Endodermal cell (in vitro differentiated cells): ENCODE measurements at regions not wholly inside any gene's neighbourhood (a gene's known extent, or its start where the extent isn't known, plus 50 kb on each side); places are given as distances from the start of the nearest gene placed in this dataset.

Experiments used
- DNase-seq: peaks from one replicate; pipeline ENCODE4 v3.0.0-alpha.2; 2017
- H3K27ac ChIP-seq: 2 replicates; pipeline ENCODE4 v1.5.1; 2013; ENCODE audit warnings: mild to moderate bottlenecking, low read depth, low read length, moderate library complexity
- H3K27me3 ChIP-seq: 2 replicates; pipeline ENCODE4 v1.6.1; 2013; ENCODE audit warnings: mild to moderate bottlenecking, low read length, moderate library complexity; ENCODE audit not compliant: insufficient read depth, control insufficient read depth, poor library complexity, severe bottlenecking
- H3K36me3 ChIP-seq: 2 replicates; pipeline ENCODE4 v1.7.0; 2013; ENCODE audit warnings: mild to moderate bottlenecking, low read length, moderate library complexity; ENCODE audit not compliant: control insufficient read depth, insufficient read depth
- H3K4me1 ChIP-seq: one replicate; pipeline ENCODE4 v1.7.0; 2013; ENCODE audit warnings: low read length; ENCODE audit not compliant: control insufficient read depth, insufficient read depth
- H3K4me3 ChIP-seq: 2 replicates; pipeline ENCODE4 v1.5.1; 2013; ENCODE audit warnings: mild to moderate bottlenecking, low read length, moderate library complexity
- H3K9ac ChIP-seq: 2 replicates; pipeline ENCODE4 v1.6.1; 2013; ENCODE audit warnings: mild to moderate bottlenecking, low read length, moderate library complexity; ENCODE audit not compliant: poor library complexity, severe bottlenecking; ENCODE audit errors: extremely low read depth
- H3K9me3 ChIP-seq: 2 replicates; pipeline ENCODE4 v1.6.1; 2013; ENCODE audit warnings: mild to moderate bottlenecking, low read length, moderate library complexity; ENCODE audit not compliant: control insufficient read depth
- H3K27ac Mint-ChIP-seq: 2 replicates; pipeline ENCODE4 v1.8.0; 2020; ENCODE audit warnings: mixed read lengths
- H3K27me3 Mint-ChIP-seq: 2 replicates; pipeline ENCODE4 v1.8.0; 2021; ENCODE audit warnings: mild to moderate bottlenecking, mixed read lengths; ENCODE audit not compliant: insufficient read depth
- H3K36me3 Mint-ChIP-seq: 2 replicates; pipeline ENCODE4 v1.8.0; 2020; ENCODE audit warnings: low read depth, mixed read lengths
- H3K4me1 Mint-ChIP-seq: 2 replicates; pipeline ENCODE4 v1.8.0; 2020; ENCODE audit warnings: mixed read lengths
- H3K4me3 Mint-ChIP-seq: 2 replicates; pipeline ENCODE4 v1.8.0; 2020; ENCODE audit warnings: mild to moderate bottlenecking, moderate library complexity, mixed read lengths
- H3K9me3 Mint-ChIP-seq: 2 replicates; pipeline ENCODE4 v1.8.0; 2020; ENCODE audit warnings: mild to moderate bottlenecking, mixed read lengths
- CTCF ChIP-seq: fragments of 200-600 bp; sonication (generic); conservative IDR thresholded peaks from 2 replicates; pipeline ENCODE4 v1.5.0; 2021; ENCODE audit warnings: antibody characterized with exemption, mild to moderate bottlenecking
- WGBS, 2 experiments: methylation state at CpG; one replicate each; pipeline versions ENCODE4 v1.1.5 to v1.1.7; 2013; ENCODE audit warnings: missing lambda C conversion rate in 2 of 2, mixed read lengths in 1 of 2; ENCODE audit not compliant: insufficient coverage in 1 of 2, insufficient read length in 1 of 2; 5-methylcytosine and 5-hydroxymethylcytosine counted together

- Histone ChIP-seq H3K9ac (no peak overlapping the region), H3K36me3 (no peaks in the 10 kb centered on the region), H3K27me3 (no peaks in the 10 kb centered on the region), H3K9me3 (peaks cover under 1% of the 10 kb centered on the region), H3K27ac (no peak overlapping the region), H3K4me1 (no peaks in the 10 kb centered on the region), H3K4me3 (no peak overlapping the region)
- 90 to 93% methylated on average over 5 of the region's 5 CpGs for WGBS, 2 experiments
- no peaks in the 10 kb centered on the region for H3K36me3 Mint-ChIP-seq
- peaks cover 4% of the 10 kb centered on the region for H3K9me3 Mint-ChIP-seq
- no peak for TF ChIP-seq CTCF
- no peak for DNase-seq
- H3K4me1 Mint-ChIP-seq: peaks cover 4% of the 10 kb centered on the region
- H3K4me3 Mint-ChIP-seq: no peak overlapping the region
- no peak overlapping the region for H3K27ac Mint-ChIP-seq
- no peaks in the 10 kb centered on the region for H3K27me3 Mint-ChIP-seq
Observed at GRCh38 chr3:160047876-160048275, 59.2 kb downstream of the IL12A start.

DNA sequence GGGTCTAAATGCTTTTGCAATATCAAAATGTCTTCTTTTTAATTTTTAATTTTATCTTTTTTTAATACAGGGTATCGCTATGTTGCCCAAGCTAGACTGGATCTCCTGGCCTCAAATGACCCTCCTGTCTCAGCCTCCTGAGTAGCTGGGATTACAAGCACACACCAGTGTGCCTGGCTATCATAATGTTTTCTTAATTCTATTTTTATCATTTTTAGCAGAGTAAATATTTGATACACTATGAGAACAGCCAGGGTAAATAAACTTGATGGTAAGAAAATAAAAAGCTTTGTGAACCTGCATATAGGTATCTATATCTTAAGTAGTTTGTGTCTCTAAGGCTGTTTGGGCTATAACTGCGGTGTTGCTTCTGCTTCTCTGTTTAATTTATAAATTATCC, 60.4 kb downstream of the IL12A start:
- no peak overlapping the region for H3K27ac ChIP-seq
- no peaks in the 10 kb centered on the region for H3K27me3 Mint-ChIP-seq
- 91 to 100% methylated on average over 1 to 2 of the region's 2 CpGs for WGBS, 2 experiments
- no peaks in the 10 kb centered on the region for H3K9me3 ChIP-seq
- H3K9me3 Mint-ChIP-seq: no peaks in the 10 kb centered on the region
- H3K27ac Mint-ChIP-seq: peak overlapping the region; percentile 8
- H3K4me3 ChIP-seq: no peak overlapping the region
- H3K27me3 ChIP-seq: no peaks in the 10 kb centered on the region
- H3K4me3 Mint-ChIP-seq: no peak overlapping the region
- H3K9ac ChIP-seq: no peak overlapping the region
- no peak for TF ChIP-seq CTCF
- no peaks in the 10 kb centered on the region for H3K4me1 ChIP-seq
- DNase-seq: no peak
- H3K36me3 Mint-ChIP-seq: no peaks in the 10 kb centered on the region
- no peaks in the 10 kb centered on the region for H3K36me3 ChIP-seq
- H3K4me1 Mint-ChIP-seq: peaks cover 4% of the 10 kb centered on the region

DNA sequence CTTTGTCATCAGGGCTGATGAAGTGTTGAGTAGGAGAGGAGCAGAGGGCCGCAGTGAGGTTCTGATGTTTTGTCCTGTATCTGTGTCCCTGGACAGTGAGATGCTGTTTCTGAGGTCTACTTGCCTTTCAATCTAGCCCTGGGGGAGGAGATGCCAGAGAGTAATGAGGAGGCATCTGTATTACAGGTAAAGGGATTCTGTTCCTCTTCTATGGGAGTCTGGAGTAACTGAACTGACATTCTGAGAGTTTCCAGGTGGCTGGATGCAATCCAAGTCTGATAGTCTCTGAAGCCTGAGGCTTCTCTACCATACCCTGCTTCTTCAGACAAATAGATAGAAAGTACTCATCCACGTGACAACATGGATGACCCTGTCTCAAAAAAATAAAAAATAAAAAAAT, 60.9 kb downstream of the IL12A start:
- Histone ChIP-seq H3K9ac (no peak overlapping the region), H3K36me3 (no peaks in the 10 kb centered on the region), H3K27ac (no peak overlapping the region), H3K4me1 (no peaks in the 10 kb centered on the region), H3K4me3 (no peak overlapping the region), H3K27me3 (no peaks in the 10 kb centered on the region), H3K9me3 (no peaks in the 10 kb centered on the region)
- peak overlapping the region; percentile 8 for H3K27ac Mint-ChIP-seq
- H3K4me3 Mint-ChIP-seq: no peak overlapping the region
- no peaks in the 10 kb centered on the region for H3K9me3 Mint-ChIP-seq
- peak; percentile 59 for DNase-seq
- H3K36me3 Mint-ChIP-seq: no peaks in the 10 kb centered on the region
- H3K4me1 Mint-ChIP-seq: peaks cover 4% of the 10 kb centered on the region
- WGBS, 2 experiments: 88% methylated on average over 1 to 2 of the region's 2 CpGs
- TF ChIP-seq CTCF: no peak
- H3K27me3 Mint-ChIP-seq: no peaks in the 10 kb centered on the region
